ENCODE measurements at regions not wholly inside any gene's neighbourhood (a gene's known extent, or its start where the extent isn't known, plus 50 kb on each side); places are given as distances from the start of the nearest gene placed in this dataset.

DNA sequence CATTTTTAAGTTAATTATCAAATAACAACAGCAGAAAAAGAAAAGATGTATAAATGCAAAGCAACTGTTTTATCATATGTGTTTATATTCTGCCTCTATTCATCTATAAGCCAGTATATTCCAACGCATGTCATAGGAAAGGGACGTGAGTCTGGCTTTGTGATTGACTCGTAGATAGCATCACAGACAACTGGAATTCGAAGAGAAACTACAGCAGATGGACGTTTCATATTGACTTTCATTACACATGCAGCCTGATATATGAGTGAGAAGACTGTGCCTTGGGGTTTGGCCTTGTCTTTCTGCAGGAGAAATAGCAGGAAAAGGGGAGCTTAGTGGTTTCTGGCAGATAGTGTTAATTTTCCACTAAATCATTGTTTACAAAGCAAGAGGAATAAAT, 1111.9 kb downstream of the MAT2B start:
- DNase-seq, result no peak

DNA sequence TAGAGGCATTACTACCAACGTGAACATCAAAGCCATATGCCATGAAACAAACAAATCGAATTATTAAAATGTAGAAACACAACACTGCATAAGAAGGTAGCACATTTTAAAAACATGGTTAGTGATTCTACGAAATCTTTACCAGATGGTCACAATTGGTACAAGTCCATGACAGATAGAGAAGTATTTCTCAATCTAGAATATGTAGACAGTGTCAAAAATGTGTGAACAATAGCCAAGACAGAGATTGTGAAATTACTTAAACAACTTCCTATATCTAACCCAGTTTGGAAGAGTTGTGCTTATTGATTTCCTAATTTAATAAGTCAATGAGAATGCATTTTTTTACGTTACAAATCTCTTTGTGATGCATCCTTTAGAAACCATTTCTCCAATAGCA, 1121.6 kb downstream of the MAT2B start:
- DNase-seq, result no peak

DNA sequence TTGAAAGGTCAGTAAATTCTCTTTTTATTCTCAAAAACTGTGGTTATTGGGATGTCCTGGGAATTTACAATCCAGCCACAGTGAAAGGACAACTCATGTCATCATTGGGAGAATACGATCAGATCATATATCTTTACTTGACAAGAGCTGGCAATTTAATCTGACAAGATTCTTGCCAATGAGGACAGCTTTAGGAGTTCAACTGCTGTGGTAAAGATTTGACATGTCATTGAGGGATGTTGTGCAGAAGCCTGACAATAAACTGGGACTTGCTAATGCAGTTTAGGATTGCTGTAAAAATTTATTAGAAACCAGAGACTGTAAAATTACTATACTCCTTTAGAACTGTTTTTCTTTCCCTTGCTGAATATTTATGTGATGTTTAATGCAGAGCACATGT, 1131.0 kb downstream of the MAT2B start:
- DNase-seq, result no peak

- DNase-seq, result no peak
These were observed 1132.6 kb downstream of the MAT2B start for GRCh38 chr5:164637931-164638521.

- DNase-seq, result no peak
These were observed 1143.8 kb downstream of the MAT2B start for GRCh38 chr5:164649266-164649665.

DNA sequence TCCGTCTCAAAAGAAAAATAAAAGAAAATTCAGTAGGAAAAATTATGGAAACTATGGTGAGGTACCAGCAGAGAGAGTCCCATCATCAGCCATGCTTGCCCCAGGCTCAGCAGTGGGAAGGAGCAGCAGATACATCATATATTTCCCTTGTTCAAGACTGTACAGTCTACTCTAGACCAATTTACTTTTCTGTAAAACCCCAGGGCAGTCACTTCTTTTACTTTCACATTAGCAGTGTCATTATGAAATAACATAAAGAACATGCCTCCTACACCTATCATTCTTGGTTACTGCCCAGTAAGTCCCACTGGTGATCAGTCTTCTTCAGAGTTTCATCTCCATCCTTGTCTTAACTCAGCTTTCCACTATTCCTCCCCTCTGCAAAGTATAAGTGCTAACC, 1145.0 kb downstream of the MAT2B start:
- DNase-seq, result no peak

DNA sequence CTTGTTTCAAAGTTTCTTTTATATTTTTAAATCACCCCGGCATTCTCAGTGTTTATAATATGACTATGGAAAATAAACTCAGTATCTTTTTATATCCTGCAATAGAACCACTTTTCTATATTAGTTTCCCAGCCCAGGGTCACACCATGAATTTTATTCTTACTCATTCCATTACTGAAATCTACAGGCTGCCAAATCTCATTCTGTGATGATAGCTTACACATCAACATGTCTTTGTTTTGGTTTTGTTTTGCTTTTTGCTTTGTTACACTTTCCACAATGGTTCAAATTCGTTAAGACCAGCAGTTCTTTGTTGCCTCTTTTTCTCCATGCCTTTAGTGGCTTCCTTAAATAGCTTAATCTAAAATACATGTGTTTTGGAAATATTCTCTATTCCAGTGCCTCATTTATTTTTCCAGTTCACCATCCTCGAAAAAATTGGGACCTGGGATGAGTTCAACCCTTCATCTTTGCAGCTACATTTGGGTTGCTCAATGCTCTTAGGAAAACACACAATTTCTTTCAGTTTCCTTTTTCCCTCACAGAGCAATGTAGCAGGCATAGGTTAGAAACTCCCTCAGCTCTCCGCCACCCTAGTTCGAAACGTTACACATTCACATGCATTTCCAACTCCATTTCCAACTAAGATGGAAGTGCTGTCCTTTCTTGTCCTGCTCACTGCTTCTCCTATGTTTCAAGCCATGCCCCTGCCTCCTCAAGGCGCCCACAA, 1146.3 kb downstream of the MAT2B start:
- no peak for DNase-seq

DNA sequence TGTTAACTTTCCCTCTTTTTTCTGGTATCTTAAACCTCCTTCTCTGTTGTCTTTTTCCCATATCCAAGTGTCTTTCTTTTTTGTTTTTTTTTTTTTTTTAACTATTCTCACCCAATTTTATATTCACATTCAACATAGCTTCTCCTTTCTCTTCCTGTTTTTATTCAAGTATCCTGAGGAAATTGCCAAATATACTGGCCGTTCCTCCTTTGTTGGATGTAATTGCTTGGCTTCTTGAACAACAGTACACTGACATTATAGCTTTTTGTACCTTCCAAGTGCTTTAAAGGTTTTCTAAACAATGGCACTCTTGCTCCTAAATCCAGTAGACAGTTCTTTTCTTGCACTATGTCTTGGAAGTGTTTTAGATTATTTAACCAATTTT, 1146.8 kb downstream of the MAT2B start:
- DNase-seq, result no peak

DNA sequence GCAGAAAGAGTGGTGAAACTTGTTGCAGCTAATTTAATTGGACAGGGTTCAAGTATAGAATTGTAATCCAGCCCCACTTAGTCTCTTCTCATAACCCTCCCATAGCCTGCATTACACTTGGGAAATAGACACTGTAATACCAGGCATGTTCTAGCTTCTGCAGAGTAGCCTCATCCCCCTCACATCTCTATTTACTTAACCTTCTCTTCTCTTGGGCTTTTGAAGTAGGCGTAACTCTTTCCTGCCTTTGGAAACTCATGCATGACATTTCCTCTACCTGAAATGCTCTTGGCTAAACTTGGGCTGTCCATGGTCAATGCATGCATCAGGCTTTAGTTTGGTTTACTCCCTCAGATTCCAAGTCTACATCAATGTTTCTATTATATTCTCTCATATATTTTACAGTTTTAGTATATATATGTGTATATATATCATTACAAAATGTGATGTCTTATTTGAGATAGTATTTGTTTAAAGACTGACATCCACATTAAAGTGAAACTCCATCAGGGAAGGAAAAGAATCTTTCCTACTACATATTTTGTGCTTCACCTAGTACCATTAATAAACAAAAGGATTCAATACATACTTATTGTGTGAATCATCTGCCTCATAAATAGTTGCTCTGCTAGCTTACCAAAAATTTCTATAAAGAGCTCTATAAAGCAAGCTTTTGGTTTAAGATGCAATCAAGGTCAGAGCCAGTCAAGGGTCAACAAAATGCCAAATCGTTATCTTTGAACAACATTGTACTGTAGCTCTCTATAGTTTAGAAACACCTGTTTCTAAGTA, 1158.0 kb downstream of the MAT2B start:
- no peak for DNase-seq

DNA sequence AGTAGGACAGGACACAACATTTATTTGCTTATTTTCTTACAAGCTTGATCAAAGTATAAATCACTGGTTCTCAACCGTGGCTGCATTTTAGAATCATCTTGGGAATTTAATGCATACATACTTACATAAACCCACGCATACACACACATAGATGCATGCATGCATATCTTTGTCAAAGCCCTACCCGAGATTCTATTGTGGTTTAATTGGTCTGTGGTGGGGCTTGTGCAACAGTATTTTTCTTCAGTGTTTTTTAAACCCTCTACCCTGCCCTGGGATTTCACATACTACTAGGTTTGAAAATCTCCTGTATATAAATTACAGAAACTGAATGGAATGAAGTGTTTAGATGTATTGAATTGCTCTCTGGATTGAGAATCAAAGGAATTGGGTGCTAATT, 1166.2 kb downstream of the MAT2B start:
- no peak for DNase-seq

GRCh38 chr5:164672205-164672604, 1166.8 kb downstream of the MAT2B start:
- DNase-seq, result no peak

DNA sequence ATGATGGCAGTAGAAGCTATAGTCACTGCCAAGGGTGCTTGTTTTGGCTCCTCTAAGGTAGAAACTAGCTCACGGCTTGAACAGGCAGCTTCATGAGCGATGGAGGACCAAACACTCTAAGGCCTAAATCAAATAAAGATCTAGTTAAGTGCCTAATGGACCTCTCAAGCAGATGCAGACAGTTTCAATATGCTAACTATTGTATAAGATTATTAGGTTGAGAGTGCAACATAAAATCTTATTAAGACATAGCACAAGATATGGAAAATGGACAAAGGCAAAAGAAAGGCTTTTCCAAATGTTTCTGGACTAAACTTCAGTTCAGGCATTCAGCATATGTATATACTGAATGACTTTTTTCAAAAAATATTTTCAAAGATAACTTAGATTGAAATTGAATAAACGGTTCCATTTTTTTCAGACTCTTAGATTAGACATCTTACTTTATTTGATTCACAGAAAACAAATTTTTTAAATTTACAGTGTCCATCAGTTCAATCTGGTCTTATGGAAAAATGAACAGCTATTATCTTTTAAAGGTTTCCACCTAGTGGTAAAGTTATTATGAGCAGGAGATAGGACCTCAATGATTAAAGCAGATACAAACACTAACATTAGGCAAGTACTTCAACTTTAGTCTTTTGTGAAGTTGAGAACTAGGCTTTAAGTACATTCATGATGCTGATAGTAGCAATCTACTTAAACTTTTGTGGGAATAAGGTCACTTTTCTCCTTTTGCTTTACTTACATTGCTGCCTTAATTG, 1167.7 kb downstream of the MAT2B start:
- DNase-seq, result no peak

DNA sequence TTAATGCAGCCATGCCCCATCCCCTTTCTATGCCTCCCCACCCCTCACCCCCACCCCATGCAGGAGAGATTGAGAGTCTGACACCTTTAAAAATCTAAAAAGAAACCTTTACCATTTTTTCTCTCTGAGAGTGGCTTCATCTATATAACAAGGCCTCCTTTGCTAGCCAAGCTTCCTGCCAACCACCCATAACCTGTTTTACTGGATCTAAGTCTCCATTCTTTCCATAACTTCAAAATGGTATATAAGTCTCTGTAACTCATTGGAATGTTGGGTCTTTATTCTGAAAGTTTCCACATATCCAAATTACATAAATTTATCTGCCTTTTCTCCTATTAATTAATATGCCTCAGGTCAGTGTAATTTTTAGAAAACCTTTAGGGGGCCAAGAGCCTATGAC, 1174.0 kb downstream of the MAT2B start:
- DNase-seq, result no peak

- DNase-seq, result no peak
These were observed 1174.8 kb downstream of the MAT2B start for GRCh38 chr5:164680216-164680615.

- DNase-seq, result no peak
These were observed 1175.5 kb downstream of the MAT2B start for GRCh38 chr5:164680812-164681520.

- no peak for DNase-seq
These were observed 1182.0 kb downstream of the MAT2B start for GRCh38 chr5:164687391-164687790.

DNA sequence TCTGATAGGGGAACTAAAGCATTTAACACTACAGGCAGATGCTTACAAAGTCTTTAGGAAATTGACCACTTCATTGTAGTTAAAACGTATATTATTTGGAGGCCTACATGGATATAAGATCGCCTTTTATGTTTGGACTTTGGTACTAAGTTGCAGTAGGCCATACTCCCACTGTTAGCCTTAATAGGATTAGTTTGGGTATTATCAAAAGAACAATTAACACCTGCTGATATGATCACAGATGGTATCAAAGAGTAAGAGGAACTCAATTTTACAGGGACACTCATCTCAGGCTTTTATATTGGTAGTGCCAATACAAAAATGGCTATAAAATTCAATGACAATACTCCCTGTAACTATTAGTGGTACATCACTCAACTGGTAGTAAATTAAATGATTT, 1183.0 kb downstream of the MAT2B start:
- DNase-seq, result no peak

DNA sequence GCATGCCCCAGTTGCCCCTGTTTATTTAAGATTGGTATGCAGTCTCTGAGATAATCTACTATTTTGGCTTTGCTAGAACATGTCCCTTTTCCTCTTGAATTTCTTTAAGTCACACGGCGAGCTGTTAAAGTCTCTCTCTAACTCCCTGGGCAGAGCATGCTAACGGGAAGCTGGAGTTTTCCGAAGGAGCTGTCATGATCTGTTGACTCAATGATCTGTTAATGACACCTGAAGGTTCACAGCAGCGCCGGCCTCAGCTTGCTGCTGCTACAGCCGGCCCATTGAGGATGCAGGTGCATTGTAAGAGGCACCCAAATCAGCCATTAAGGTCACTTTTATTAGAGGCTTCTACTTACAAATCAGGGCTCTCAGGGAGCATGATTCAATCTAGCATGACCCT, 1203.4 kb downstream of the MAT2B start:
- no peak for DNase-seq

DNA sequence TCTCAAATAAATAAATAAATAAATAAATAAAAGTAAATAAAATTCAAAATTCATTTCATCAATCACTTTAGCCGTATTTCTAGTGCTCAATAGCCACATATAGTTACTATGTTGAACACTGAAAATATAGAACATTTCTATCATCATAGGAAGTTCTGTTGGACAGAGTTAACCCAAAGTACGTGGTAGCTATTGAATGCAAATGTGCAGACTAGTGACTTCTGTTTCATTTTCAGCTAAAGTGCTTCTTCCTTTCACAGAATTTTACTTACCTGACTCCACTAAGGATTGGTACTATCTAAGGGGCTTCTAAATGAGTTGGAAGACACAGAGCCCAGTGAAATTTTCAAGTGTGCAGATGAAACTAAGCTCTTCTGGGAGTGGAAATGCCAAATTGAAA, 1208.3 kb downstream of the MAT2B start:
- DNase-seq, result no peak

- no peak for DNase-seq
These were observed 1215.7 kb downstream of the MAT2B start for GRCh38 chr5:164721116-164721515.

DNA sequence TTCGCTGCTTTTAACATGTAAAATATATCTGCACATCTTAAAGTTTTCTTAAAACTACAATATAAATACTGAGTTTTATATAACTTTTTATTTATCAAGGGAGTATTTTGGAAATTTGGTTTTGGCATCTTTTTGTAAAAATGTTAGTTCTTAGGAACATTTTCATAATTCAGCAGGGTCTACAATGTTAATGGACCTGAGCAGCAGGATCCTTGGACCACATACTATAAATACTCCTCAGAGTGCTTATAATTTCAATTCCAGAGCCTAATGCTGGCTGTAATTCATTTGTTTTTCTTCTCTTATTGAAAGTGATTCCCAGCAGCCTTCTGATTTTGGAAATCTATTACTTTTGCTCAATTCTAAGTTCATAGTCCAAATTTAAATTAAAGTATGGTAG, 1216.2 kb downstream of the MAT2B start:
- peak; percentile 17 for DNase-seq

DNA sequence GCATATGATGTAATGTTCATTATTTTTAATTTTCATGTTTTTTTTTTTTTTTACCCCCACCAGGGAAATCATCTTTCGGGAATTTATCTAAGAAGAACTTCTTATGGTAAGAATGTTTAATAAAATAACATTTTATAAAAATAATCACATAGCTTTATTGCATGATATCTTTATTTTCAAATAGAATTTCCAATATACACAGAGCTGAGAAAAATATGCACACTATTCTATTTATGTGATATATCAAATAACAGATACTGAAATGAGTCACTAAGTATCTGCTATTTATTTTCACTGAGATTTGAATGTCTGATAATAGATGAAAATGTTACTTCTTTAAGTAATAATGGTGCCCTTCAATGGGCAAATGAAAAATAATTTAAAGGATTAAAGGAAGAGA, 1217.3 kb downstream of the MAT2B start:
- DNase-seq, result no peak

- DNase-seq, result no peak
These were observed 1221.6 kb downstream of the MAT2B start for GRCh38 chr5:164727012-164727411.
